ENCODE measurements at regions not wholly inside any gene's neighbourhood (a gene's known extent, or its start where the extent isn't known, plus 50 kb on each side); places are given as distances from the start of the nearest gene placed in this dataset.

- Histone ChIP-seq H3K27ac (ENCODE audit: low read depth, low read length) (no peak overlapping the region), H3K36me3 (ENCODE audit: control insufficient read depth, insufficient read depth, low read length) (no peaks in the 10 kb centered on the region), H3K9me3 (ENCODE audit: control insufficient read depth, insufficient read depth, low read depth, low read length) (no peaks in the 10 kb centered on the region), H3K4me1 (ENCODE audit: control insufficient read depth, insufficient read depth, low read length) (no peaks in the 10 kb centered on the region), H3K9ac (ENCODE audit: low read length) (no peak overlapping the region), H3K27me3 (ENCODE audit: control insufficient read depth, insufficient read depth, low read length) (no peaks in the 10 kb centered on the region), H3K4me3 (ENCODE audit: low read depth, low read length) (no peak overlapping the region)
Measured at GRCh38 chr11:27873664-27874063, 173.4 kb upstream of the BDNF start.

- Histone ChIP-seq H3K9me3 (ENCODE audit: control insufficient read depth, insufficient read depth, low read depth, low read length) (no peaks in the 10 kb centered on the region), H3K4me3 (ENCODE audit: low read depth, low read length) (no peak overlapping the region), H3K4me1 (ENCODE audit: control insufficient read depth, insufficient read depth, low read length) (no peaks in the 10 kb centered on the region), H3K9ac (ENCODE audit: low read length) (no peak overlapping the region), H3K27ac (ENCODE audit: low read depth, low read length) (no peak overlapping the region), H3K27me3 (ENCODE audit: control insufficient read depth, insufficient read depth, low read length) (no peaks in the 10 kb centered on the region), H3K36me3 (ENCODE audit: control insufficient read depth, insufficient read depth, low read length) (no peaks in the 10 kb centered on the region)
Measured at GRCh38 chr11:27871056-27871455, 170.8 kb upstream of the BDNF start.

DNA sequence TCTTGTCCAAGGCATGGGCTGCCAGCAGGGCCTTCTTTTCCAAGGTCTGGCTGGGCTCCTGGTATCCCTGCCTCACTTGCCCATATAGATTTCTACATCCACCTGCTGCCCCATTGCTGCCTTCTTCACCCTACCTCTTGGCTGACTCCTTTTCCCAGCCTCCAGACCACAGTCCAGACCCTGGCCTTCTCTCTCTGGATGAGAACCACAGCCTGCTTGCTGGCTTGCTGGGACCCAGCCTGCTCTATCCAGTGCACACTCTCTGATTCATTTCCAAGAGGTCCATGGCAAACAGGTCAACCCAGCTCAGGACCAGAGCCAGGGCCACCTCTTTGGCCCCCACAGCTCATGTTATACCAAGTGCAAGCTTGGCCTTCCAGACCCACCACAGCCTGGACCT, 169.4 kb upstream of the BDNF start:
- no peaks in the 10 kb centered on the region for H3K36me3 ChIP-seq (ENCODE audit: control insufficient read depth, insufficient read depth, low read length)
- no peaks in the 10 kb centered on the region; the same call in 1 of the 2 replicates for H3K4me1 ChIP-seq (ENCODE audit: control insufficient read depth, insufficient read depth, low read length)
- no peak overlapping the region for H3K27ac ChIP-seq (ENCODE audit: low read depth, low read length)
- H3K4me3 ChIP-seq (ENCODE audit: low read depth, low read length): no peak overlapping the region
- H3K9ac ChIP-seq (ENCODE audit: low read length): no peak overlapping the region
- H3K27me3 ChIP-seq (ENCODE audit: control insufficient read depth, insufficient read depth, low read length): peaks cover 2% of the 10 kb centered on the region; the same call in 1 of the 2 replicates
- H3K9me3 ChIP-seq (ENCODE audit: control insufficient read depth, insufficient read depth, low read depth, low read length): no peaks in the 10 kb centered on the region

- Histone ChIP-seq H3K36me3 (ENCODE audit: control insufficient read depth, insufficient read depth, low read length) (no peaks in the 10 kb centered on the region), H3K4me3 (ENCODE audit: low read depth, low read length) (no peak overlapping the region), H3K27ac (ENCODE audit: low read depth, low read length) (no peak overlapping the region), H3K4me1 (ENCODE audit: control insufficient read depth, insufficient read depth, low read length) (peaks cover 6% of the 10 kb centered on the region; the same call in 1 of the 2 replicates), H3K9me3 (ENCODE audit: control insufficient read depth, insufficient read depth, low read depth, low read length) (no peaks in the 10 kb centered on the region), H3K27me3 (ENCODE audit: control insufficient read depth, insufficient read depth, low read length) (peaks cover 2% of the 10 kb centered on the region; the same call in 1 of the 2 replicates), H3K9ac (ENCODE audit: low read length) (no peak overlapping the region)
Measured at GRCh38 chr11:27868709-27869108, 168.5 kb upstream of the BDNF start.

DNA sequence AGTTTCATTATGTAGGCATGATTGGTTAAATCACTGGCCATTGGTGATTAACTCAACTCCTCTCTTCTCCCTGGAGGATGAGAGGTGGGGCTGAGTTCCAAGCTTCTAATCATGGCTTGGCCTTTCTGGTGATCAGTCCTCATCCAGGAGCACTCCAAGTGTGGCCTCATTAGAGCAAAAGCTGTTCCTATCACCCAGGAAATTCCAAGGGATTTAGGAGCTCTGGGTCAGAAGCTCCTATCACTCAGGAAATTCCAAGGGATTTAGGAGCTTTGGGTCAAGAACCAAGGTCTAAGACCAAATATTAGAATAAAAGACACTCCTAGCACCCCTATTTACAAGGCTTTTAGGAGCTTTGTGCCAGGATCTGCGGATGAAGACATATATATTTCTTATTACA, 168.0 kb upstream of the BDNF start:
- no peak overlapping the region for H3K27ac ChIP-seq (ENCODE audit: low read depth, low read length)
- no peak overlapping the region for H3K4me3 ChIP-seq (ENCODE audit: low read depth, low read length)
- H3K36me3 ChIP-seq (ENCODE audit: control insufficient read depth, insufficient read depth, low read length): no peaks in the 10 kb centered on the region
- H3K9me3 ChIP-seq (ENCODE audit: control insufficient read depth, insufficient read depth, low read depth, low read length): no peaks in the 10 kb centered on the region
- peaks cover 7% of the 10 kb centered on the region; the same call in 1 of the 2 replicates for H3K4me1 ChIP-seq (ENCODE audit: control insufficient read depth, insufficient read depth, low read length)
- H3K9ac ChIP-seq (ENCODE audit: low read length): no peak overlapping the region
- peaks cover 2% of the 10 kb centered on the region; the same call in 1 of the 2 replicates for H3K27me3 ChIP-seq (ENCODE audit: control insufficient read depth, insufficient read depth, low read length)

- H3K4me3 ChIP-seq (ENCODE audit: low read depth, low read length): no peak overlapping the region
- no peak overlapping the region for H3K9ac ChIP-seq (ENCODE audit: low read length)
- H3K9me3 ChIP-seq (ENCODE audit: control insufficient read depth, insufficient read depth, low read depth, low read length): no peaks in the 10 kb centered on the region
- peaks cover 7% of the 10 kb centered on the region; the same call in 1 of the 2 replicates for H3K4me1 ChIP-seq (ENCODE audit: control insufficient read depth, insufficient read depth, low read length)
- peaks cover 2% of the 10 kb centered on the region; the same call in 1 of the 2 replicates for H3K27me3 ChIP-seq (ENCODE audit: control insufficient read depth, insufficient read depth, low read length)
- H3K36me3 ChIP-seq (ENCODE audit: control insufficient read depth, insufficient read depth, low read length): no peaks in the 10 kb centered on the region
- H3K27ac ChIP-seq (ENCODE audit: low read depth, low read length): no peak overlapping the region
Measured at GRCh38 chr11:27865105-27865504, 164.8 kb upstream of the BDNF start.

DNA sequence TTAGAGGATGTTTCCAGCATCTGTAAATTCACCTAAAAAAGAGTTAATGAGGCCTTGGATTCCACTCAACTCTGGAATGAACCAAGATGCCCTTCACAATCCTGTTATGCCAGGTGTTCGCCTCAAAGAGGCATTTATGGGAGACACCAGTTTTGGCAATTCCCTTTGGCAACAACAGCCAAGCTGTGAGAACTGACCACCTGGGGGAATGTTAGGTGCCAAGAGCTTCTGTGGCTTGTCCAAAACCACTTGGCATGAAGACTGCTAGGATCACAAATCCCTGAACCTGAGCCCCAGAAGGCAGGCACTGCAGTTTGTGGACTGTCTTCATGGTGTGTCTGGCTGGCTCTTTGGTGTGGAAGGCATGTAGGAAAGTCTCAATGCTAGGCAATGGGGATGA, 164.4 kb upstream of the BDNF start:
- Histone ChIP-seq H3K9ac (ENCODE audit: low read length) (no peak overlapping the region), H3K27ac (ENCODE audit: low read depth, low read length) (no peak overlapping the region), H3K36me3 (ENCODE audit: control insufficient read depth, insufficient read depth, low read length) (no peaks in the 10 kb centered on the region), H3K4me3 (ENCODE audit: low read depth, low read length) (no peak overlapping the region), H3K4me1 (ENCODE audit: control insufficient read depth, insufficient read depth, low read length) (peaks cover 7% of the 10 kb centered on the region; the same call in 1 of the 2 replicates), H3K9me3 (ENCODE audit: control insufficient read depth, insufficient read depth, low read depth, low read length) (no peaks in the 10 kb centered on the region), H3K27me3 (ENCODE audit: control insufficient read depth, insufficient read depth, low read length) (peaks cover 2% of the 10 kb centered on the region; the same call in 1 of the 2 replicates)

DNA sequence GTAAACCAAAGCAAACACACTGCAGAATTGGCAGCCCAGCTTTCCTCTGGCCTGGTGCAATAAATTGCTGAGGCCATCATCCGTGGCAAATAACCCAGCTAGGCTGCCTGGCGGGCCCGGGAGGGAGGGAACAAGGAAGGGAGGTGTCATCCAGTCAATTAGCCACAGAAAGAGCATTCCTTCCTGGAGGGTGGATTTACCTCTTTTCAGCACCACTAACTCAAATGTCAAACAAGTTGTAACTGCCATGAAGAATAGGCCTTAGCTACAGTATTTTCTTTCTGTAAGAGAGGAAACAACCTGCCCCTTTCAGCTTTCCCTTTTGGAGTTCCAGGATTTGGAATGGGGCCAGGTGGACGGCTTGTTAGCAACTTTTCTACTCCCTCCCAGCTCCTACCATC, 163.8 kb upstream of the BDNF start:
- Histone ChIP-seq H3K36me3 (ENCODE audit: control insufficient read depth, insufficient read depth, low read length) (no peaks in the 10 kb centered on the region), H3K4me1 (ENCODE audit: control insufficient read depth, insufficient read depth, low read length) (peaks cover 7% of the 10 kb centered on the region; the same call in 1 of the 2 replicates), H3K27me3 (ENCODE audit: control insufficient read depth, insufficient read depth, low read length) (peaks cover 2% of the 10 kb centered on the region; the same call in 1 of the 2 replicates), H3K9me3 (ENCODE audit: control insufficient read depth, insufficient read depth, low read depth, low read length) (no peaks in the 10 kb centered on the region), H3K27ac (ENCODE audit: low read depth, low read length) (no peak overlapping the region), H3K9ac (ENCODE audit: low read length) (no peak overlapping the region), H3K4me3 (ENCODE audit: low read depth, low read length) (no peak overlapping the region)

- Histone ChIP-seq H3K9ac (ENCODE audit: low read length) (no peak overlapping the region), H3K27ac (ENCODE audit: low read depth, low read length) (no peak overlapping the region), H3K27me3 (ENCODE audit: control insufficient read depth, insufficient read depth, low read length) (peaks cover 2% of the 10 kb centered on the region; the same call in 1 of the 2 replicates), H3K9me3 (ENCODE audit: control insufficient read depth, insufficient read depth, low read depth, low read length) (no peaks in the 10 kb centered on the region), H3K4me3 (ENCODE audit: low read depth, low read length) (no peak overlapping the region), H3K36me3 (ENCODE audit: control insufficient read depth, insufficient read depth, low read length) (no peaks in the 10 kb centered on the region), H3K4me1 (ENCODE audit: control insufficient read depth, insufficient read depth, low read length) (peaks cover 7% of the 10 kb centered on the region; the same call in 1 of the 2 replicates)
Measured at GRCh38 chr11:27863637-27864036, 163.4 kb upstream of the BDNF start.

GRCh38 chr11:27861706-27862430, 161.6 kb upstream of the BDNF start:
- peaks cover 7% of the 10 kb centered on the region; the same call in 1 of the 2 replicates for H3K4me1 ChIP-seq (ENCODE audit: control insufficient read depth, insufficient read depth, low read length)
- peaks cover 2% of the 10 kb centered on the region; the same call in 1 of the 2 replicates for H3K27me3 ChIP-seq (ENCODE audit: control insufficient read depth, insufficient read depth, low read length)
- no peaks in the 10 kb centered on the region for H3K36me3 ChIP-seq (ENCODE audit: control insufficient read depth, insufficient read depth, low read length)
- no peaks in the 10 kb centered on the region for H3K9me3 ChIP-seq (ENCODE audit: control insufficient read depth, insufficient read depth, low read depth, low read length)
- H3K4me3 ChIP-seq (ENCODE audit: low read depth, low read length): no peak overlapping the region
- H3K27ac ChIP-seq (ENCODE audit: low read depth, low read length): no peak overlapping the region
- no peak overlapping the region for H3K9ac ChIP-seq (ENCODE audit: low read length)

- Histone ChIP-seq H3K27me3 (ENCODE audit: control insufficient read depth, insufficient read depth, low read length) (peaks cover 2% of the 10 kb centered on the region; the same call in 1 of the 2 replicates), H3K27ac (ENCODE audit: low read depth, low read length) (no peak overlapping the region)
Measured at GRCh38 chr11:27860811-27861210, 160.6 kb upstream of the BDNF start.

More at GRCh38 chr11:27860811-27861210, 160.6 kb upstream of the BDNF start:
- Histone ChIP-seq H3K4me1 (ENCODE audit: control insufficient read depth, insufficient read depth, low read length) (peaks cover 7% of the 10 kb centered on the region; the same call in 1 of the 2 replicates), H3K9me3 (ENCODE audit: control insufficient read depth, insufficient read depth, low read depth, low read length) (no peaks in the 10 kb centered on the region), H3K4me3 (ENCODE audit: low read depth, low read length) (no peak overlapping the region), H3K9ac (ENCODE audit: low read length) (no peak overlapping the region), H3K36me3 (ENCODE audit: control insufficient read depth, insufficient read depth, low read length) (no peaks in the 10 kb centered on the region)

Data from HUES6 (cell line).